Stomach (tissue), 8 donors: ENCODE measurements at regions not wholly inside any gene's neighbourhood (a gene's known extent, or its start where the extent isn't known, plus 50 kb on each side); places are given as distances from the start of the nearest gene placed in this dataset.

ENCODE experiments used
- DNase-seq, 2 donors: peaks; one replicate each; pipeline versions ENCODE4 v3.0.0 to v3.0.0-alpha.2; 2013 to 2019
- H3K27ac ChIP-seq, 5 donors: fragments of 200-600 bp in 4 of 5; sonication (generic) in 4 of 5; one replicate each; pipeline ENCODE4 v1.5.1; 2013 to 2019; ENCODE audit warnings: mild to moderate bottlenecking in 1 of 5, moderate library complexity in 1 of 5
- H3K27me3 ChIP-seq, 3 donors: fragments of 200-600 bp; sonication (generic); one replicate each; pipeline ENCODE4 v1.5.1; 2017 to 2019; ENCODE audit warnings: mixed run types in 1 of 3
- H3K36me3 ChIP-seq, 4 donors: fragments of 200-600 bp; sonication (generic); 1 replicate in 3 of 4; 2 replicates in 1 of 4; pipeline ENCODE4 v1.5.1; 2016 to 2019
- H3K4me1 ChIP-seq, 4 donors: fragments of 200-600 bp; sonication (generic); one replicate each; pipeline ENCODE4 v1.5.1; 2016 to 2019
- H3K4me3 ChIP-seq, 4 donors: fragments of 200-600 bp; sonication (generic) in 3 of 4; one replicate each; pipeline ENCODE4 v1.5.1; 2016 to 2019; ENCODE audit warnings: mild to moderate bottlenecking in 1 of 4
- H3K9me3 ChIP-seq, 4 donors: fragments of 200-600 bp; sonication (generic); one replicate each; pipeline ENCODE4 v1.5.1; 2016 to 2019
- CTCF ChIP-seq, 7 experiments: fragments of 450-650 bp in 4 of 7; fragments of 200-600 bp in 3 of 7; sonication (generic) in 3 of 7; IDR thresholded peaks; one replicate each; pipeline ENCODE4 v1.5.1; 2016 to 2019; ENCODE audit warnings: antibody characterized with exemption in 7 of 7, control low read depth in 2 of 7, mild to moderate bottlenecking in 1 of 7
- EP300 ChIP-seq: sonication (generic); formaldehyde crosslinking; IDR thresholded peaks from one replicate; pipeline ENCODE4 v1.6.1; 2017; ENCODE audit warnings: antibody characterized with exemption
- POLR2A ChIP-seq, 4 donors: fragments of 450-650 bp; IDR thresholded peaks; one replicate each; pipeline ENCODE4 v1.6.1; 2016; ENCODE audit warnings: antibody characterized with exemption in 4 of 4, control low read depth in 2 of 4, mild to moderate bottlenecking in 1 of 4, moderate library complexity in 1 of 4
- POLR2AphosphoS5 ChIP-seq, 3 donors: sonication (generic); formaldehyde crosslinking; IDR thresholded peaks; one replicate each; pipeline ENCODE4 v1.6.1; 2016; ENCODE audit warnings: antibody characterized with exemption in 3 of 3
- WGBS, 5 donors: extraction: QIAGEN DNeasy Blood & Tissue Kit in 3 of 5; methylation state at CpG; one replicate each; pipeline versions ENCODE4 v1.1.5 to v1.1.7; 2013 to 2018; 5-methylcytosine and 5-hydroxymethylcytosine counted together
- intact Hi-C: fragments of 100-400 bp; cut with DNase I; formaldehyde crosslinking; loops from one replicate; pipeline ENCODE4 v1.15.1; 2023; ENCODE audit warnings: low total_unique reads
- donor health status: healthy with polysubstance abuse.
- donor health status: Bipolar disorder and iron deficiency.
- donor health status: healthy.

GRCh38 chr15:97652041-97652440 is 308.5 kb upstream of the ARRDC4 start:
- no peak for DNase-seq
- Histone ChIP-seq H3K9me3 (no peaks in the 10 kb centered on the region), H3K4me3 (no peak overlapping the region), H3K27ac (no peak overlapping the region), H3K27me3 (peaks cover 0 to 33% (median 9%) of the 10 kb centered on the region in 3 donors), H3K4me1 (peaks cover 0 to 10% (median 3%) of the 10 kb centered on the region in 4 donors), H3K36me3 (no peaks in the 10 kb centered on the region)
- no peak for TF ChIP-seq POLR2AphosphoS5 (IDR thresholded peaks at IDR 0.05)
- no peak for TF ChIP-seq POLR2A (IDR thresholded peaks at IDR 0.05)
- no peak for TF ChIP-seq EP300
- TF ChIP-seq CTCF (IDR thresholded peaks at IDR 0.05) = no peak
- WGBS, 5 donors = 32 to 43% (median 37%) methylated on average over 3 of the region's 3 CpGs
- intact Hi-C loops = no loop called here

DNA sequence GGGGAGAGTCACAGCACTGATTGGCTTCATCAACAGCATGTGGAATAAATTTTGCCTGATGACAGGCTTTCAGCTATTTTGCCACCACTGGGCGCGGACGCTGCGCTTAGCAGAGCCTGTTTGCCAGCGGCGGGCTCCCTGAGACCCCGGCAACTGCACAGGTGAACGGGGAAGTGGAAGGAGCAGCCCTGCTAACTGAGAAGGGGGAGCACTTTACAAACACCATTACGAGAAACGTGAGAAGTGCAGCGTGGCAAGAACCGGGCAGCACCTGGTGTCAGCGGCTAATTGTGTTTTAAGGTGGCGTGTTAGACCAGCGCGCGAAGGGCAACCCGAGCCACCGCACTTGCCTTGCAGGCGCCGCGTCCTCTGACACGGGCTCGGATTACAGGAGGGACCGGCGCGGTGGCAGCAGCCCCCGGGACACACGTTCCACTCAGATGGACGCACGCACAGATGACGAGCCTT is 307.8 kb upstream of the ARRDC4 start:
- H3K4me3 ChIP-seq = peak overlapping the region in 2 of 4 donors; percentile 1 to 3
- no peaks in the 10 kb centered on the region for H3K36me3 ChIP-seq
- H3K9me3 ChIP-seq = no peaks in the 10 kb centered on the region
- peak in 1 of 2 donors; percentile 42 for DNase-seq
- peaks cover 0 to 33% (median 9%) of the 10 kb centered on the region in 3 donors for H3K27me3 ChIP-seq
- TF ChIP-seq POLR2A (IDR thresholded peaks at IDR 0.05) (no peak), EP300 (no peak), POLR2AphosphoS5 (IDR thresholded peaks at IDR 0.05) (no peak), CTCF (IDR thresholded peaks at IDR 0.05) (no peak)
- intact Hi-C loops = no loop called here
- H3K4me1 ChIP-seq = peaks cover 0 to 10% (median 3%) of the 10 kb centered on the region in 4 donors
- 5 to 10% (median 6%) methylated on average over 29 to 32 of the region's 32 CpGs for WGBS, 5 donors
- no peak overlapping the region for H3K27ac ChIP-seq

GRCh38 chr15:97653896-97654295 is 306.6 kb upstream of the ARRDC4 start:
- H3K4me1 ChIP-seq = peaks cover 0 to 10% (median 3%) of the 10 kb centered on the region in 4 donors
- 74 to 94% (median 92%) methylated on average over 1 of the region's 1 CpG for WGBS, 5 donors
- no peak for TF ChIP-seq CTCF (IDR thresholded peaks at IDR 0.05)
- no peak for TF ChIP-seq POLR2AphosphoS5 (IDR thresholded peaks at IDR 0.05)
- TF ChIP-seq EP300 = no peak
- no peak for TF ChIP-seq POLR2A (IDR thresholded peaks at IDR 0.05)
- no peak overlapping the region for H3K4me3 ChIP-seq
- H3K27ac ChIP-seq = no peak overlapping the region
- intact Hi-C loops = no loop called here
- H3K27me3 ChIP-seq = peaks cover 0 to 33% (median 9%) of the 10 kb centered on the region in 3 donors
- DNase-seq = no peak
- H3K36me3 ChIP-seq = no peaks in the 10 kb centered on the region
- no peaks in the 10 kb centered on the region for H3K9me3 ChIP-seq

GRCh38 chr15:97654481-97655076 is 305.9 kb upstream of the ARRDC4 start:
- 37 to 41% (median 39%) methylated on average over 7 of the region's 7 CpGs for WGBS, 5 donors
- intact Hi-C loops = no loop called here
- Histone ChIP-seq H3K27me3 (peaks cover 0 to 33% (median 9%) of the 10 kb centered on the region in 3 donors), H3K27ac (no peak overlapping the region), H3K9me3 (no peaks in the 10 kb centered on the region), H3K4me1 (peaks cover 0 to 10% (median 3%) of the 10 kb centered on the region in 4 donors), H3K4me3 (no peak overlapping the region), H3K36me3 (no peaks in the 10 kb centered on the region)
- DNase-seq = peak in 1 of 2 donors; percentile 5
- TF ChIP-seq POLR2AphosphoS5 (IDR thresholded peaks at IDR 0.05) (no peak), POLR2A (IDR thresholded peaks at IDR 0.05) (no peak), CTCF (IDR thresholded peaks at IDR 0.05) (no peak)
